OCI-LY3 (cell line): ENCODE measurements at regions not wholly inside any gene's neighbourhood (a gene's known extent, or its start where the extent isn't known, plus 50 kb on each side); places are given as distances from the start of the nearest gene placed in this dataset.

ENCODE experiments used
- H2AFZ ChIP-seq: fragments of 200-600, 300-600 bp; shearing (Covaris generic); 2 replicates; pipeline ENCODE4 v1.6.0; 2014; ENCODE audit warnings: antibody characterized with exemption, low read depth, low read length
- H3K27ac ChIP-seq: fragments of 200-600, 300-600 bp; sonication (generic); 2 replicates; pipeline ENCODE4 v1.5.1; 2014; ENCODE audit warnings: mild to moderate bottlenecking, low read length, moderate library complexity, mixed read lengths
- H3K27me3 ChIP-seq: fragments of 200-600, 300-600 bp; sonication (generic); 2 replicates; pipeline ENCODE4 v1.6.1; 2014; ENCODE audit warnings: low read depth, low read length, mixed read lengths
- H3K36me3 ChIP-seq: fragments of 200-600, 300-600 bp; sonication (generic); replicated peaks from 2 replicates; pipeline ENCODE3; 2014; ENCODE audit warnings: low read depth, low read length, mixed read lengths
- H3K4me1 ChIP-seq: fragments of 300-600, 200-600 bp; sonication (generic); 2 replicates; pipeline ENCODE4 v1.6.1; 2014; ENCODE audit warnings: low read length, mixed read lengths
- H3K4me2 ChIP-seq: fragments of 200-600, 300-600 bp; sonication (generic); 2 replicates; pipeline ENCODE4 v1.6.1; 2014; ENCODE audit warnings: low read length, mixed read lengths
- H3K4me3 ChIP-seq: fragments of 300-600, 200-600 bp; sonication (generic); 2 replicates; pipeline ENCODE4 v1.5.1; 2014; ENCODE audit warnings: antibody characterized with exemption, mild to moderate bottlenecking, low read length, moderate library complexity
- H3K79me2 ChIP-seq: fragments of 300-600, 200-600 bp; shearing (Covaris generic); 2 replicates; pipeline ENCODE4 v1.6.1; 2014; ENCODE audit warnings: mild to moderate bottlenecking, low read length, mixed read lengths
- H3K9ac ChIP-seq: fragments of 300-600, 200-600 bp; shearing (Covaris generic); 2 replicates; pipeline ENCODE4 v1.6.0; 2014; ENCODE audit warnings: mild to moderate bottlenecking, low read length, moderate library complexity
- H3K9me3 ChIP-seq: fragments of 200-600, 300-600 bp; shearing (Covaris generic); 2 replicates; pipeline ENCODE4 v1.6.1; 2014; ENCODE audit warnings: low read length, mixed read lengths; ENCODE audit not compliant: insufficient read depth
- H4K20me1 ChIP-seq: fragments of 200-600, 300-600 bp; sonication (generic); 2 replicates; pipeline ENCODE4 v1.6.1; 2016; ENCODE audit warnings: low read length, mixed read lengths; ENCODE audit not compliant: insufficient read depth
- EZH2phosphoT487 ChIP-seq: fragments of 200-600 bp; shearing (Covaris generic); IDR thresholded peaks from 2 replicates; pipeline ENCODE4 v1.6.1; 2018; ENCODE audit warnings: antibody characterized with exemption, mixed run types, low read depth
- TF ChIP-seq, protein P1 (sequence below): fragments of 200-600, 300-600 bp; sonication (generic); IDR thresholded peaks from 2 replicates; pipeline ENCODE4 v1.5.1; 2014; ENCODE audit warnings: antibody characterized with exemption, low read length, low read depth

DNA sequence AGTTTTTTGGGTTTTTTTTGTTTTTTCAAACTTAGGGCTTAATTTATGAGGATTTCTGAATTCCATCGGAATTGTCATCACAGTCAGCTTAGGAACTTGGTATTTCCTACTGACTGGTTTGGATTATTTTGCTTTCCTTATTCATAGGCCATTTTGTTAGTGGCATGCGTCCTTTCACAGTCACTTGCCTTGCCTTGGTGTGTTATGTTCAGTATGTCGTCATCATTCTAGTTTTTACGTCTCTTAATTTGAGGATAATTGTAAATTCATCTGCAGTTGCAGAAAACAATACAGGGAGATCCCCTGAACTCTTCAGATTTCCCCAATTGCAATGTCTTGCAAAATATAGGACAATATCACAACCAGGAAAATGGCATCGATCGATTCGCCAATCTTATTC lies 485.3 kb downstream of the CBLN2 start:
- H3K4me3 ChIP-seq, result no peak overlapping the region
- H3K36me3 ChIP-seq, result no peaks in the 10 kb centered on the region
- H3K4me1 ChIP-seq, result 0 out of 2 replicates have a peak, but pooled peaks cover 4% of the 10 kb centered on the region
- no peak overlapping the region for H3K27ac ChIP-seq
- no peak overlapping the region for H3K4me2 ChIP-seq
- no peak overlapping the region for H2AFZ ChIP-seq
- no peaks in the 10 kb centered on the region for H4K20me1 ChIP-seq
- no peak overlapping the region for H3K9ac ChIP-seq
- no peaks in the 10 kb centered on the region for H3K79me2 ChIP-seq
- TF ChIP-seq, protein P1, sequence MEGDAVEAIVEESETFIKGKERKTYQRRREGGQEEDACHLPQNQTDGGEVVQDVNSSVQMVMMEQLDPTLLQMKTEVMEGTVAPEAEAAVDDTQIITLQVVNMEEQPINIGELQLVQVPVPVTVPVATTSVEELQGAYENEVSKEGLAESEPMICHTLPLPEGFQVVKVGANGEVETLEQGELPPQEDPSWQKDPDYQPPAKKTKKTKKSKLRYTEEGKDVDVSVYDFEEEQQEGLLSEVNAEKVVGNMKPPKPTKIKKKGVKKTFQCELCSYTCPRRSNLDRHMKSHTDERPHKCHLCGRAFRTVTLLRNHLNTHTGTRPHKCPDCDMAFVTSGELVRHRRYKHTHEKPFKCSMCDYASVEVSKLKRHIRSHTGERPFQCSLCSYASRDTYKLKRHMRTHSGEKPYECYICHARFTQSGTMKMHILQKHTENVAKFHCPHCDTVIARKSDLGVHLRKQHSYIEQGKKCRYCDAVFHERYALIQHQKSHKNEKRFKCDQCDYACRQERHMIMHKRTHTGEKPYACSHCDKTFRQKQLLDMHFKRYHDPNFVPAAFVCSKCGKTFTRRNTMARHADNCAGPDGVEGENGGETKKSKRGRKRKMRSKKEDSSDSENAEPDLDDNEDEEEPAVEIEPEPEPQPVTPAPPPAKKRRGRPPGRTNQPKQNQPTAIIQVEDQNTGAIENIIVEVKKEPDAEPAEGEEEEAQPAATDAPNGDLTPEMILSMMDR, result no peak
- TF ChIP-seq EZH2phosphoT487, result no peak
- no peaks in the 10 kb centered on the region for H3K9me3 ChIP-seq
- no peaks in the 10 kb centered on the region for H3K27me3 ChIP-seq

DNA sequence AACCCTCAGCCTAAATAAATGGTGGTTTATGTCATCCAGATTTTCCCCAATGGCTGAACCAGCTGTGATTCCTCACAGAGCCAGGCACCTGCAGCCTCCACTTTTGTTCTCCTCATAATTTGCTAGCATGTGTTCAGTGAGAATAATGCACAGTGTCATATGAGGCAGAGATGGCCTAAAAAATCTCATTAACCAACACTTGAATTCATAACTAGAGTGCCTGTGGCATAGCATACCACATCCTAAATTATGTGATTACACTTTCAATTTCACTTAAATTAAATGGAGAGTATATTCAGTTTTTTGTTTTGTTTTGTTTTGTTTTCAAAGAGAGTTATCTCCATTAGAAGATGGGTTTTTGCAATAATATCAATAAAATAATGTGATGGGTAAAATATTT lies 488.0 kb downstream of the CBLN2 start:
- Histone ChIP-seq H3K9me3 (no peaks in the 10 kb centered on the region), H3K79me2 (no peaks in the 10 kb centered on the region), H3K4me2 (no peak overlapping the region), H3K4me1 (no peaks in the 10 kb centered on the region), H4K20me1 (no peaks in the 10 kb centered on the region), H3K27me3 (no peaks in the 10 kb centered on the region), H3K4me3 (no peak overlapping the region), H3K27ac (no peak overlapping the region), H3K36me3 (no peaks in the 10 kb centered on the region), H3K9ac (no peak overlapping the region), H2AFZ (no peak overlapping the region)
- TF ChIP-seq EZH2phosphoT487, result no peak
- TF ChIP-seq, protein P1, result no peak

DNA sequence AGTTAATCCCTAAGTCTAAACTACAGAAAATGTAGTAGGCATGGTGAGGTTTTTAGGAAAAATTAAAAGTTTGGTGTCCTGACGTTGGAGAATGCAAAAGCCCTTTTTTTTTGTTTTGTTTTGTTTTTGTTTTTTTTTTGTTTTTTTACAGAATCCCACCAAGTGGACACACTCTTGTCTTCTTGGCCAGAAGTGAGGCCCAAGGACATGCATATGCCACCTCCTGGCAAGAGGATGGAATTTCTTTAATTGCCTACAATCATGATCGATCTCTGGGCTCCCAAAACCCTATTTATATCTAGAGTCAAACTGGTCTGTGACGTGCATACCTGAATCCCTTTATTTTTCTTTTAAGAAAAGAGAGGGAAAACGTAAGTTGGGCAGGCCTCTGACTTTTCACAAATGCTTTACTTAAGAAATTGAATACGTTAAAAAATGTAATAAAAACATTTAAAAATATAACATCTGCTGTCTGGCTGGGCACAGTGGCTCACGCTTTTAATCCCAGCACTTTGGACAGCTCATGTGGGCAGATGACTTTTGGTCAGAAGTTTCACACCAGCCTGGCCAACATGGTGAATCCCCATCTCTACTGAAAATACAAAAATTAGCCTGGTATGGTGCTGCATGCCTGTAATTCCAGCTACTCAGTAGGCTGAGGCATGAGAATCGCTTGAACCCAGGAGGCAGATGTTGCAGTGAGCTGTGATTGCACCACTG lies 502.7 kb downstream of the CBLN2 start:
- Histone ChIP-seq H3K4me1 (peaks cover 5% of the 10 kb centered on the region; the same call in 1 of the 2 replicates), H3K9me3 (no peaks in the 10 kb centered on the region), H3K36me3 (no peaks in the 10 kb centered on the region), H4K20me1 (no peaks in the 10 kb centered on the region), H3K9ac (no peak overlapping the region), H3K27me3 (no peaks in the 10 kb centered on the region), H3K4me2 (no peak overlapping the region), H3K79me2 (no peaks in the 10 kb centered on the region), H3K4me3 (no peak overlapping the region), H3K27ac (no peak overlapping the region), H2AFZ (no peak overlapping the region)
- TF ChIP-seq EZH2phosphoT487, result no peak
- TF ChIP-seq, protein P1, result peak; percentile 34; the same call in 1 of the 2 replicates

DNA sequence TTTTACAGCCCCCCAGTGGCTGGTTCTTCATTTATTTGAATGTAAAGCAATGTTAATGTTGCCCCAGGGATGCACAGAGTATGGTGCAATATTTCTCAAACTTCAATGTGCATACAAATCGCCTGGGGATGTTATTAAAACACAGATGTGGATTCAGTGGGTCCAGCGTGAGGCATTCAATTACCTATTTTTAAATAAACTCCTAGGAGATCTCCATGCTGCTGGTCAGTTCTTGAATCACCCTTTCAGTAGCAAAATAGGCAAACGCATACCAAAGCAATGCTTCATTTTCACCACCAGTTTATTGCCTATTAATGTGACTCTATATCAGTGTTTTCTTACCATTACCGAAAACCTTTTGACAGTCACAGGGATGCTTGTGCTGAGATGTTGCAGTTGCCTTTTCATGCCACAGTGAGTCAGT lies 530.7 kb downstream of the CBLN2 start:
- H3K9me3 ChIP-seq, result no peaks in the 10 kb centered on the region; the same call in none of the 2 replicates
- TF ChIP-seq, protein P1, result 0 out of 2 replicates have a peak, but pooled peaks have one; percentile 9
- TF ChIP-seq EZH2phosphoT487, result no peak
- H3K4me3 ChIP-seq, result no peak overlapping the region
- peaks cover 7% of the 10 kb centered on the region for H3K4me1 ChIP-seq
- no peak overlapping the region for H3K4me2 ChIP-seq
- peaks cover 3% of the 10 kb centered on the region for H3K36me3 ChIP-seq
- H3K79me2 ChIP-seq, result no peaks in the 10 kb centered on the region
- H3K27ac ChIP-seq, result no peak overlapping the region
- H3K27me3 ChIP-seq, result no peaks in the 10 kb centered on the region
- no peak overlapping the region for H3K9ac ChIP-seq
- H4K20me1 ChIP-seq, result no peaks in the 10 kb centered on the region
- H2AFZ ChIP-seq, result no peak overlapping the region
